ENCODE measurements at regions not wholly inside any gene's neighbourhood (a gene's known extent, or its start where the extent isn't known, plus 50 kb on each side); places are given as distances from the start of the nearest gene placed in this dataset.

GRCh38 chr20:22430746-22431168 is 153.6 kb downstream of the FOXA2 start (continued):
- TF ChIP-seq, protein P1, sequence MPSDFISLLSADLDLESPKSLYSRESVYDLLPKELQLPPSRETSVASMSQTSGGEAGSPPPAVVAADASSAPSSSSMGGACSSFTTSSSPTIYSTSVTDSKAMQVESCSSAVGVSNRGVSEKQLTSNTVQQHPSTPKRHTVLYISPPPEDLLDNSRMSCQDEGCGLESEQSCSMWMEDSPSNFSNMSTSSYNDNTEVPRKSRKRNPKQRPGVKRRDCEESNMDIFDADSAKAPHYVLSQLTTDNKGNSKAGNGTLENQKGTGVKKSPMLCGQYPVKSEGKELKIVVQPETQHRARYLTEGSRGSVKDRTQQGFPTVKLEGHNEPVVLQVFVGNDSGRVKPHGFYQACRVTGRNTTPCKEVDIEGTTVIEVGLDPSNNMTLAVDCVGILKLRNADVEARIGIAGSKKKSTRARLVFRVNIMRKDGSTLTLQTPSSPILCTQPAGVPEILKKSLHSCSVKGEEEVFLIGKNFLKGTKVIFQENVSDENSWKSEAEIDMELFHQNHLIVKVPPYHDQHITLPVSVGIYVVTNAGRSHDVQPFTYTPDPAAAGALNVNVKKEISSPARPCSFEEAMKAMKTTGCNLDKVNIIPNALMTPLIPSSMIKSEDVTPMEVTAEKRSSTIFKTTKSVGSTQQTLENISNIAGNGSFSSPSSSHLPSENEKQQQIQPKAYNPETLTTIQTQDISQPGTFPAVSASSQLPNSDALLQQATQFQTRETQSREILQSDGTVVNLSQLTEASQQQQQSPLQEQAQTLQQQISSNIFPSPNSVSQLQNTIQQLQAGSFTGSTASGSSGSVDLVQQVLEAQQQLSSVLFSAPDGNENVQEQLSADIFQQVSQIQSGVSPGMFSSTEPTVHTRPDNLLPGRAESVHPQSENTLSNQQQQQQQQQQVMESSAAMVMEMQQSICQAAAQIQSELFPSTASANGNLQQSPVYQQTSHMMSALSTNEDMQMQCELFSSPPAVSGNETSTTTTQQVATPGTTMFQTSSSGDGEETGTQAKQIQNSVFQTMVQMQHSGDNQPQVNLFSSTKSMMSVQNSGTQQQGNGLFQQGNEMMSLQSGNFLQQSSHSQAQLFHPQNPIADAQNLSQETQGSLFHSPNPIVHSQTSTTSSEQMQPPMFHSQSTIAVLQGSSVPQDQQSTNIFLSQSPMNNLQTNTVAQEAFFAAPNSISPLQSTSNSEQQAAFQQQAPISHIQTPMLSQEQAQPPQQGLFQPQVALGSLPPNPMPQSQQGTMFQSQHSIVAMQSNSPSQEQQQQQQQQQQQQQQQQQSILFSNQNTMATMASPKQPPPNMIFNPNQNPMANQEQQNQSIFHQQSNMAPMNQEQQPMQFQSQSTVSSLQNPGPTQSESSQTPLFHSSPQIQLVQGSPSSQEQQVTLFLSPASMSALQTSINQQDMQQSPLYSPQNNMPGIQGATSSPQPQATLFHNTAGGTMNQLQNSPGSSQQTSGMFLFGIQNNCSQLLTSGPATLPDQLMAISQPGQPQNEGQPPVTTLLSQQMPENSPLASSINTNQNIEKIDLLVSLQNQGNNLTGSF (CRISPR knock-in tag; IDR thresholded peaks at IDR 0.05), result peak; percentile 70; the same call in 1 of the 2 replicates
- TF ChIP-seq RNF2 (conservative IDR thresholded peaks at IDR 0.05; ENCODE audit: low read depth) (peak; percentile 47; the same call in 1 of the 2 replicates), ZNF549 (CRISPR knock-in tag; IDR thresholded peaks at IDR 0.05) (no peak), NFKBIZ (CRISPR knock-in tag; IDR thresholded peaks at IDR 0.05) (peak; percentile 93), ATRX (CRISPR knock-in tag; IDR thresholded peaks at IDR 0.05; ENCODE audit: borderline replicate concordance) (no peak), HNRNPK (IDR thresholded peaks at IDR 0.05; ENCODE audit: low read depth, low read length, poor library complexity, severe bottlenecking) (no peak), ZNF343 (CRISPR knock-in tag; IDR thresholded peaks at IDR 0.05) (0 out of 2 replicates have a peak, but pooled peaks have one; percentile 42), HDAC6 (IDR thresholded peaks at IDR 0.05; ENCODE audit: low read depth, low read length) (no peak), ZMYM2 (CRISPR knock-in tag; IDR thresholded peaks at IDR 0.05) (peak; percentile 91; the same call in 1 of the 2 replicates), RELA (CRISPR knock-in tag; IDR thresholded peaks at IDR 0.05) (no peak), RAD21 (CRISPR knock-in tag; IDR thresholded peaks at IDR 0.05) (peak; percentile 71), PBX3 (CRISPR knock-in tag; IDR thresholded peaks at IDR 0.05; ENCODE audit: borderline replicate concordance) (no peak)
- TF ChIP-seq, protein P2, sequence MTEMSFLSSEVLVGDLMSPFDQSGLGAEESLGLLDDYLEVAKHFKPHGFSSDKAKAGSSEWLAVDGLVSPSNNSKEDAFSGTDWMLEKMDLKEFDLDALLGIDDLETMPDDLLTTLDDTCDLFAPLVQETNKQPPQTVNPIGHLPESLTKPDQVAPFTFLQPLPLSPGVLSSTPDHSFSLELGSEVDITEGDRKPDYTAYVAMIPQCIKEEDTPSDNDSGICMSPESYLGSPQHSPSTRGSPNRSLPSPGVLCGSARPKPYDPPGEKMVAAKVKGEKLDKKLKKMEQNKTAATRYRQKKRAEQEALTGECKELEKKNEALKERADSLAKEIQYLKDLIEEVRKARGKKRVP (CRISPR knock-in tag; IDR thresholded peaks at IDR 0.05), result no peak
- TF ChIP-seq, protein P3, sequence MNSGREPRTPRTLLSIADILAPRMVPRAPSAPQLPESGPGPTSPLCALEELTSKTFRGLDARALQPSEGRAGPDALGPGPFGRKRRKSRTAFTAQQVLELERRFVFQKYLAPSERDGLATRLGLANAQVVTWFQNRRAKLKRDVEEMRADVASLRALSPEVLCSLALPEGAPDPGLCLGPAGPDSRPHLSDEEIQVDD (CRISPR knock-in tag; IDR thresholded peaks at IDR 0.05; ENCODE audit: borderline replicate concordance), result peak; percentile 87; the same call in 1 of the 2 replicates
- TF ChIP-seq, protein P4, sequence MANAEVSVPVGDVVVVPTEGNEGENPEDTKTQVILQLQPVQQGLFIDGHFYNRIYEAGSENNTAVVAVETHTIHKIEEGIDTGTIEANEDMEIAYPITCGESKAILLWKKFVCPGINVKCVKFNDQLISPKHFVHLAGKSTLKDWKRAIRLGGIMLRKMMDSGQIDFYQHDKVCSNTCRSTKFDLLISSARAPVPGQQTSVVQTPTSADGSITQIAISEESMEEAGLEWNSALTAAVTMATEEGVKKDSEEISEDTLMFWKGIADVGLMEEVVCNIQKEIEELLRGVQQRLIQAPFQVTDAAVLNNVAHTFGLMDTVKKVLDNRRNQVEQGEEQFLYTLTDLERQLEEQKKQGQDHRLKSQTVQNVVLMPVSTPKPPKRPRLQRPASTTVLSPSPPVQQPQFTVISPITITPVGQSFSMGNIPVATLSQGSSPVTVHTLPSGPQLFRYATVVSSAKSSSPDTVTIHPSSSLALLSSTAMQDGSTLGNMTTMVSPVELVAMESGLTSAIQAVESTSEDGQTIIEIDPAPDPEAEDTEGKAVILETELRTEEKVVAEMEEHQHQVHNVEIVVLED (CRISPR knock-in tag; IDR thresholded peaks at IDR 0.05; ENCODE audit: borderline replicate concordance), result peak; percentile 77
- TF ChIP-seq, protein P5, sequence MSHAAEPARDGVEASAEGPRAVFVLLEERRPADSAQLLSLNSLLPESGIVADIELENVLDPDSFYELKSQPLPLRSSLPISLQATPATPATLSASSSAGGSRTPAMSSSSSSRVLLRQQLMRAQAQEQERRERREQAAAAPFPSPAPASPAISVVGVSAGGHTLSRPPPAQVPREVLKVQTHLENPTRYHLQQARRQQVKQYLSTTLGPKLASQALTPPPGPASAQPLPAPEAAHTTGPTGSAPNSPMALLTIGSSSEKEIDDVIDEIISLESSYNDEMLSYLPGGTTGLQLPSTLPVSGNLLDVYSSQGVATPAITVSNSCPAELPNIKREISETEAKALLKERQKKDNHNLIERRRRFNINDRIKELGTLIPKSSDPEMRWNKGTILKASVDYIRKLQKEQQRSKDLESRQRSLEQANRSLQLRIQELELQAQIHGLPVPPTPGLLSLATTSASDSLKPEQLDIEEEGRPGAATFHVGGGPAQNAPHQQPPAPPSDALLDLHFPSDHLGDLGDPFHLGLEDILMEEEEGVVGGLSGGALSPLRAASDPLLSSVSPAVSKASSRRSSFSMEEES (CRISPR knock-in tag; IDR thresholded peaks at IDR 0.05), result peak; percentile 86

All from HepG2 (cell line).